ENCODE measurements at regions not wholly inside any gene's neighbourhood (a gene's known extent, or its start where the extent isn't known, plus 50 kb on each side); places are given as distances from the start of the nearest gene placed in this dataset.

DNA sequence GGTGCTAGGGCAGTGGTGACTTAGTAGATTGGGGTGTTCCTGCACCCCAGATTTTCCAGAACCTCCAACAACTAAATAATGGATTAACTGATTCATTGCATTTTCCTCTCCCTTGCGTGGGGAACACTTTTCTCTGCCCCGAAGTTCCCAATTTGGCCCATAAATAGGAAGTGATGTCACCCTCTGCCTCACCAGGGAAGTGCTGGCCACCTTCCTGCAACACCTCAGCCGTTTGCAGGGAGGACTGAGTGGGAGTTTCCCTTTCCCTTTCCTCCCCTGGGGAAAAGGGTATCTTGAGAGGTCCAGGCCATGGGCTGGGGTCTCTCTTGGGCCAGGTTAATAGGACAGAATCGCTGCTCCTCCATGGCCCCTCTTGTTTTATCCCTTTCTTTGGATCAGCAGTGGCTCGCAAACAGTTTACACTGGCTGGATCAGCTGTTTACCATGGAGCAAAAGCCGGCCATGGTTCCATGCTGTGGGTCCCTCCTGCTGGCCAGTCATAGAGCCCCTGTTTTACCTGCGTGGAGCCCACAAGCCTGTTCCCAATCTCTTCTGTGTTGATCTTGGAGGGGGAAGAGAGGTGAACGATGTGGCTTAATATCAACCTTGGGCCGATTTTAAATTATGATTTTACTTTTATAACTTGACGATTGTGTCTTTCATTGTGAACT lies 91.6 kb upstream of the VRK1 start:
- TF ChIP-seq, protein P1, sequence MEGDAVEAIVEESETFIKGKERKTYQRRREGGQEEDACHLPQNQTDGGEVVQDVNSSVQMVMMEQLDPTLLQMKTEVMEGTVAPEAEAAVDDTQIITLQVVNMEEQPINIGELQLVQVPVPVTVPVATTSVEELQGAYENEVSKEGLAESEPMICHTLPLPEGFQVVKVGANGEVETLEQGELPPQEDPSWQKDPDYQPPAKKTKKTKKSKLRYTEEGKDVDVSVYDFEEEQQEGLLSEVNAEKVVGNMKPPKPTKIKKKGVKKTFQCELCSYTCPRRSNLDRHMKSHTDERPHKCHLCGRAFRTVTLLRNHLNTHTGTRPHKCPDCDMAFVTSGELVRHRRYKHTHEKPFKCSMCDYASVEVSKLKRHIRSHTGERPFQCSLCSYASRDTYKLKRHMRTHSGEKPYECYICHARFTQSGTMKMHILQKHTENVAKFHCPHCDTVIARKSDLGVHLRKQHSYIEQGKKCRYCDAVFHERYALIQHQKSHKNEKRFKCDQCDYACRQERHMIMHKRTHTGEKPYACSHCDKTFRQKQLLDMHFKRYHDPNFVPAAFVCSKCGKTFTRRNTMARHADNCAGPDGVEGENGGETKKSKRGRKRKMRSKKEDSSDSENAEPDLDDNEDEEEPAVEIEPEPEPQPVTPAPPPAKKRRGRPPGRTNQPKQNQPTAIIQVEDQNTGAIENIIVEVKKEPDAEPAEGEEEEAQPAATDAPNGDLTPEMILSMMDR (conservative IDR thresholded peaks at IDR 0.05; ENCODE audit: low read depth, low read length): no peak
- TF ChIP-seq EZH2phosphoT487 (IDR thresholded peaks at IDR 0.05; ENCODE audit: borderline replicate concordance, low read length) (no peak), EZH2 (IDR thresholded peaks at IDR 0.05; ENCODE audit: low read length, unreplicated experiment) (no peak)

All from PC-3 (cell line).